GM18868 (cell line): ENCODE measurements at regions not wholly inside any gene's neighbourhood (a gene's known extent, or its start where the extent isn't known, plus 50 kb on each side); places are given as distances from the start of the nearest gene placed in this dataset.

ENCODE experiments used
- ATAC-seq: cut with Tn5 transposase; IDR thresholded peaks from one replicate; pipeline ENCODE4 v1.9.1; 2021; ENCODE audit warnings: mild to moderate bottlenecking, moderate library complexity; ENCODE audit not compliant: unreplicated experiment

GRCh38 chr6:4591218-4591617 is 185.0 kb upstream of the CDYL start:
- no peak for ATAC-seq

- ATAC-seq = no peak
These were observed 186.9 kb upstream of the CDYL start for GRCh38 chr6:4589295-4589694.

- no peak for ATAC-seq
These were observed 187.6 kb upstream of the CDYL start for GRCh38 chr6:4588581-4588980.

- ATAC-seq = no peak
These were observed 188.0 kb upstream of the CDYL start for GRCh38 chr6:4588163-4588562.

GRCh38 chr6:4587171-4587570 is 189.0 kb upstream of the CDYL start:
- ATAC-seq = no peak

GRCh38 chr6:4586469-4586859 is 189.7 kb upstream of the CDYL start:
- ATAC-seq = no peak

- ATAC-seq = no peak
These were observed 190.3 kb upstream of the CDYL start for GRCh38 chr6:4585682-4586468.

- ATAC-seq = no peak
These were observed 191.4 kb upstream of the CDYL start for GRCh38 chr6:4584801-4585200.

- ATAC-seq = no peak
These were observed 193.4 kb upstream of the CDYL start for GRCh38 chr6:4582506-4583417.

- no peak for ATAC-seq
These were observed 194.5 kb upstream of the CDYL start for GRCh38 chr6:4581468-4582385.

GRCh38 chr6:4580361-4580760 is 195.8 kb upstream of the CDYL start:
- ATAC-seq = no peak

- no peak for ATAC-seq
These were observed 198.8 kb upstream of the CDYL start for GRCh38 chr6:4577406-4577805.

GRCh38 chr6:4575714-4576113 is 200.5 kb upstream of the CDYL start:
- no peak for ATAC-seq

- no peak for ATAC-seq
These were observed 202.2 kb upstream of the CDYL start for GRCh38 chr6:4574007-4574406.

GRCh38 chr6:4571011-4571410 is 205.2 kb upstream of the CDYL start:
- no peak for ATAC-seq

- ATAC-seq = no peak
These were observed 208.1 kb upstream of the CDYL start for GRCh38 chr6:4568138-4568537.

GRCh38 chr6:4567141-4567540 is 209.1 kb upstream of the CDYL start:
- no peak for ATAC-seq

GRCh38 chr6:4565301-4566250 is 210.6 kb upstream of the CDYL start:
- no peak for ATAC-seq

GRCh38 chr6:4564801-4565271 is 211.4 kb upstream of the CDYL start:
- no peak for ATAC-seq

GRCh38 chr6:4563877-4564276 is 212.3 kb upstream of the CDYL start:
- ATAC-seq = no peak
